K562 (cell line): ENCODE measurements at regions not wholly inside any gene's neighbourhood (a gene's known extent, or its start where the extent isn't known, plus 50 kb on each side); places are given as distances from the start of the nearest gene placed in this dataset.

Experiments used
- ATAC-seq: fragments of 200-7000 bp; cut with Tn5 transposase; 3 replicates; pipeline ENCODE4 v1.9.1; 2020; ENCODE audit warnings: moderate library complexity
- BruUV-seq: library from RNA; stranded (reverse); fragments of 400-500 nt; replicated peaks from 2 replicates; lab custom pipeline; 2021; lab: Mats Ljungman, UMichigan
- CTCF ChIA-PET: fragments of 300-600 bp; formaldehyde crosslinking; extraction: SDS; loops from one replicate; lab custom pipeline; 2021; ENCODE audit warnings: low intra/inter-chr PET ratio; lab: Yijun Ruan, JAX
- POLR2A ChIA-PET: fragments of 300-600, 350-650 bp; sonication (Branson Sonifier 250); formaldehyde crosslinking; extraction: SDS; loops from one replicate; lab custom pipeline; 2021; ENCODE audit warnings: antibody characterized with exemption, inconsistent platforms; lab: Yijun Ruan, JAX
- DNase-seq, 4 experiments: peaks; one replicate each; pipeline versions ENCODE4 v3.0.0 to v3.0.0-alpha.2; 2011 to 2018; ENCODE audit warnings: low spot score in 3 of 4, mixed read lengths in 3 of 4; ENCODE audit errors: extremely low read depth in 1 of 4
- FAIRE-seq: peaks from 2 replicates; lab custom pipeline; 2011; peaks lifted over from hg19 to GRCh38; lab: Jason Lieb, UNC
- H2AFZ ChIP-seq: 2 replicates; pipeline ENCODE4 v1.6.0; 2011; ENCODE audit warnings: low read depth, low read length, control low read depth, inconsistent platforms
- H3K27ac ChIP-seq: fragments of 200-600 bp; 3 replicates; pipeline ENCODE4 v1.8.0; 2011; ENCODE audit warnings: low read depth, mild to moderate bottlenecking, control low read depth, inconsistent platforms, low read length, moderate library complexity, mixed read lengths; ENCODE audit errors: extremely low read depth
- H3K27me3 ChIP-seq, 2 experiments: fragments of 300-600 bp in 1 of 2; 2 replicates in 1 of 2; 3 replicates in 1 of 2; pipeline versions ENCODE4 v1.6.0 to v1.8.0; 2011; ENCODE audit warnings: inconsistent platforms in 2 of 2, low read length in 2 of 2, mild to moderate bottlenecking in 1 of 2, mixed read lengths in 1 of 2, moderate library complexity in 1 of 2; ENCODE audit not compliant: control insufficient read depth in 2 of 2, insufficient read depth in 2 of 2
- H3K36me3 ChIP-seq: fragments of 300-600 bp; 3 replicates; pipeline ENCODE4 v1.8.0; 2011; ENCODE audit warnings: mild to moderate bottlenecking, low read length, inconsistent platforms; ENCODE audit not compliant: control insufficient read depth, insufficient read depth
- H3K4me1 ChIP-seq, 2 experiments: fragments of 200-600 bp in 1 of 2; replicated peaks in 1 of 2; 2 replicates in 1 of 2; 3 replicates in 1 of 2; pipeline versions ENCODE4 v1.5.1 to v1.8.0; 2011; ENCODE audit warnings: inconsistent platforms in 2 of 2, low read length in 2 of 2, mild to moderate bottlenecking in 1 of 2, mixed read lengths in 1 of 2, moderate library complexity in 1 of 2; ENCODE audit not compliant: control insufficient read depth in 2 of 2, insufficient read depth in 2 of 2
- H3K4me2 ChIP-seq: 2 replicates; pipeline ENCODE4 v1.6.1; 2011; ENCODE audit warnings: low read length, control low read depth, inconsistent platforms, mixed read lengths; ENCODE audit not compliant: insufficient read depth
- H3K4me3 ChIP-seq: fragments of 200-600 bp; sonication (generic), shearing (Covaris generic); 2 replicates; pipeline ENCODE4 v1.5.1; 2016; ENCODE audit warnings: control low read depth, inconsistent platforms
- H3K79me2 ChIP-seq: fragments of 200-600 bp; 3 replicates; pipeline ENCODE4 v1.8.0; 2011; ENCODE audit warnings: low read length, inconsistent platforms; ENCODE audit not compliant: control insufficient read depth, insufficient read depth
- H3K9ac ChIP-seq, 2 experiments: 2 replicates each; pipeline versions ENCODE4 v1.6.0 to v1.6.1; 2011; ENCODE audit warnings: low read depth in 2 of 2, low read length in 2 of 2, control low read depth in 1 of 2, inconsistent platforms in 1 of 2, mild to moderate bottlenecking in 1 of 2, mixed read lengths in 1 of 2; ENCODE audit not compliant: insufficient read depth in 1 of 2
- H3K9me1 ChIP-seq: one replicate; pipeline ENCODE4 v1.6.0; 2011; ENCODE audit warnings: inconsistent platforms, mild to moderate bottlenecking, low read length, moderate library complexity; ENCODE audit not compliant: control insufficient read depth, insufficient read depth
- H3K9me3 ChIP-seq: replicated peaks from 2 replicates; pipeline ENCODE4 v1.5.1; 2011; ENCODE audit warnings: low read depth, low read length, inconsistent platforms; ENCODE audit not compliant: control insufficient read depth, insufficient read depth
- H4K20me1 ChIP-seq: replicated peaks from 2 replicates; pipeline ENCODE4 v1.6.1; 2011; ENCODE audit warnings: low read length, inconsistent platforms, mixed read lengths; ENCODE audit not compliant: control insufficient read depth, insufficient read depth
- JUNB ChIP-seq: fragments of 450-650 bp; formaldehyde crosslinking; conservative IDR thresholded peaks from 2 replicates; pipeline ENCODE4 v1.4.0; 2020; ENCODE audit warnings: mild to moderate bottlenecking
- KAT2B ChIP-seq: IDR thresholded peaks from one replicate; pipeline ENCODE4 v1.6.1; 2012; ENCODE audit warnings: low read depth, mild to moderate bottlenecking, control low read depth, inconsistent platforms, low read length, moderate library complexity
- MTA1 ChIP-seq: fragments of 450-650 bp; IDR thresholded peaks from 2 replicates; pipeline ENCODE4 v1.6.1; 2017; ENCODE audit warnings: borderline replicate concordance
- SIN3B ChIP-seq: fragments of 450-650 bp; IDR thresholded peaks from 2 replicates; pipeline ENCODE4 v1.6.1; 2017; ENCODE audit warnings: low read depth, mild to moderate bottlenecking, moderate library complexity
- ZNF79 ChIP-seq: fragments of 250-450 bp; sonication (Bioruptor Pico); IDR thresholded peaks from 2 replicates; pipeline ENCODE4 v1.4.0; 2020; ENCODE audit warnings: low read depth, mild to moderate bottlenecking, moderate library complexity
- WGBS: fragments of 100-300 bp; shearing (Covaris generic); methylation state at CpG from one replicate; pipeline ENCODE4 v1.1.6; 2016; ENCODE audit warnings: low coverage, mixed read lengths; ENCODE audit not compliant: insufficient coverage; ENCODE audit errors: missing lambda C conversion rate; 5-methylcytosine and 5-hydroxymethylcytosine counted together
- in situ Hi-C: fragments of 300-500 bp; cut with MboI; formaldehyde crosslinking; loops from 4 replicates; pipeline ENCODE4 v1.15.0; 2018; ENCODE audit warnings: inconsistent platforms, mixed read lengths
- intact Hi-C: fragments of 100-400 bp; cut with micrococcal nuclease; formaldehyde crosslinking; loops from 2 replicates; pipeline ENCODE4 v1.14.2; 2022
- TF ChIP-seq, protein P1 (sequence below), 2 experiments: fragments of 450-650 bp in 1 of 2; sonication (generic) in 1 of 2; formaldehyde crosslinking in 1 of 2; IDR thresholded peaks; 2 replicates each; pipeline versions ENCODE4 v1.7.1 to v1.9.0; 2016 to 2022; ENCODE audit warnings: inconsistent platforms in 1 of 2, mild to moderate bottlenecking in 1 of 2, missing genetic modification reagents in 1 of 2
- TF ChIP-seq, protein P2 (sequence below): IDR thresholded peaks from 2 replicates; pipeline ENCODE4 v1.6.1; 2016; ENCODE audit warnings: missing genetic modification characterization, missing compliant biosample characterization
- TF ChIP-seq, protein P3 (sequence below), 2 experiments: fragments of 250-450 bp in 1 of 2; fragments of 450-650 bp in 1 of 2; sonication (Bioruptor Pico) in 1 of 2; IDR thresholded peaks; 2 replicates each; pipeline versions ENCODE4 v1.6.1 to v1.8.0; 2016 to 2021; ENCODE audit warnings: mild to moderate bottlenecking in 2 of 2, moderate library complexity in 2 of 2, missing compliant biosample characterization in 1 of 2, missing genetic modification characterization in 1 of 2
- TF ChIP-seq, protein P4 (sequence below): fragments of 250-450 bp; sonication (Bioruptor Pico); IDR thresholded peaks from 2 replicates; pipeline ENCODE4 v1.8.0; 2022; ENCODE audit warnings: inconsistent platforms

DNA sequence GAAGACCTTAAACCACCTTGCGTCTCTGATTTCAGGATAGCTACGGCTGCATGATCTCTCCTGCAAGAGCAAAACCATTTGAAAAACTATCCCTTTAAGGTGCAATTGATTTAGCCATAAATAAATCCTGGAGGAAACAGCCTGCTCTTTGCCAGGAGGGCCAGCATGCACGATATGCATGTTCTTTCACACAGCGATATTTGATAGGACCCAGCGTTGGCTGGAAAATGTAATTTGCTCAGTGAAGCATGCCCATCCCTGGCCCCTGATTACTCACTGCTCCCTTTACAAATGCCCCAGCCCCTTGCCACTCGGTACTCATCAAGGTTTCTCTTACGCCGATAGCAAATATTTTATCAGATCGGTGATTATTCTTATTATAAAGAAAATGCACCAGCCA, 315.4 kb downstream of the CDH2 start:
- H3K9ac ChIP-seq = no peak overlapping the region
- no peak overlapping the region for H3K27ac ChIP-seq
- no peaks in the 10 kb centered on the region for H3K4me1 ChIP-seq
- ChIA-PET CTCF (no interaction called here), POLR2A (no interaction called here)
- H3K36me3 ChIP-seq = no peaks in the 10 kb centered on the region
- intact Hi-C loops (no loop called here), in situ Hi-C loops (no loop called here)
- FAIRE-seq (no peak), ATAC-seq (no peak), DNase-seq (no peak)
- H3K79me2 ChIP-seq = no peaks in the 10 kb centered on the region
- H4K20me1 ChIP-seq = no peaks in the 10 kb centered on the region
- no peak overlapping the region for H3K4me3 ChIP-seq
- WGBS = 1% methylated on average over 9 of the region's 9 CpGs
- H3K9me1 ChIP-seq = no peaks in the 10 kb centered on the region
- H3K9me3 ChIP-seq = no peaks in the 10 kb centered on the region
- no TSS peak for BruUV-seq
- no peak overlapping the region for H3K4me2 ChIP-seq
- H3K27me3 ChIP-seq = no peaks in the 10 kb centered on the region
- no peak overlapping the region for H2AFZ ChIP-seq
- no peak for TF ChIP-seq SIN3B
- TF ChIP-seq JUNB (CRISPR knock-in tag) = no peak
- TF ChIP-seq KAT2B = no peak
- TF ChIP-seq, protein P1, sequence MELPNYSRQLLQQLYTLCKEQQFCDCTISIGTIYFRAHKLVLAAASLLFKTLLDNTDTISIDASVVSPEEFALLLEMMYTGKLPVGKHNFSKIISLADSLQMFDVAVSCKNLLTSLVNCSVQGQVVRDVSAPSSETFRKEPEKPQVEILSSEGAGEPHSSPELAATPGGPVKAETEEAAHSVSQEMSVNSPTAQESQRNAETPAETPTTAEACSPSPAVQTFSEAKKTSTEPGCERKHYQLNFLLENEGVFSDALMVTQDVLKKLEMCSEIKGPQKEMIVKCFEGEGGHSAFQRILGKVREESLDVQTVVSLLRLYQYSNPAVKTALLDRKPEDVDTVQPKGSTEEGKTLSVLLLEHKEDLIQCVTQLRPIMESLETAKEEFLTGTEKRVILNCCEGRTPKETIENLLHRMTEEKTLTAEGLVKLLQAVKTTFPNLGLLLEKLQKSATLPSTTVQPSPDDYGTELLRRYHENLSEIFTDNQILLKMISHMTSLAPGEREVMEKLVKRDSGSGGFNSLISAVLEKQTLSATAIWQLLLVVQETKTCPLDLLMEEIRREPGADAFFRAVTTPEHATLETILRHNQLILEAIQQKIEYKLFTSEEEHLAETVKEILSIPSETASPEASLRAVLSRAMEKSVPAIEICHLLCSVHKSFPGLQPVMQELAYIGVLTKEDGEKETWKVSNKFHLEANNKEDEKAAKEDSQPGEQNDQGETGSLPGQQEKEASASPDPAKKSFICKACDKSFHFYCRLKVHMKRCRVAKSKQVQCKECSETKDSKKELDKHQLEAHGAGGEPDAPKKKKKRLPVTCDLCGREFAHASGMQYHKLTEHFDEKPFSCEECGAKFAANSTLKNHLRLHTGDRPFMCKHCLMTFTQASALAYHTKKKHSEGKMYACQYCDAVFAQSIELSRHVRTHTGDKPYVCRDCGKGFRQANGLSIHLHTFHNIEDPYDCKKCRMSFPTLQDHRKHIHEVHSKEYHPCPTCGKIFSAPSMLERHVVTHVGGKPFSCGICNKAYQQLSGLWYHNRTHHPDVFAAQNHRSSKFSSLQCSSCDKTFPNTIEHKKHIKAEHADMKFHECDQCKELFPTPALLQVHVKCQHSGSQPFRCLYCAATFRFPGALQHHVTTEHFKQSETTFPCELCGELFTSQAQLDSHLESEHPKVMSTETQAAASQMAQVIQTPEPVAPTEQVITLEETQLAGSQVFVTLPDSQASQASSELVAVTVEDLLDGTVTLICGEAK (IDR thresholded peaks at IDR 0.05) = no peak
- TF ChIP-seq, protein P1 (CRISPR knock-in tag; IDR thresholded peaks at IDR 0.05) = no peak
- TF ChIP-seq ZNF79 (CRISPR knock-in tag) = no peak
- no peak for TF ChIP-seq MTA1
- TF ChIP-seq, protein P2, sequence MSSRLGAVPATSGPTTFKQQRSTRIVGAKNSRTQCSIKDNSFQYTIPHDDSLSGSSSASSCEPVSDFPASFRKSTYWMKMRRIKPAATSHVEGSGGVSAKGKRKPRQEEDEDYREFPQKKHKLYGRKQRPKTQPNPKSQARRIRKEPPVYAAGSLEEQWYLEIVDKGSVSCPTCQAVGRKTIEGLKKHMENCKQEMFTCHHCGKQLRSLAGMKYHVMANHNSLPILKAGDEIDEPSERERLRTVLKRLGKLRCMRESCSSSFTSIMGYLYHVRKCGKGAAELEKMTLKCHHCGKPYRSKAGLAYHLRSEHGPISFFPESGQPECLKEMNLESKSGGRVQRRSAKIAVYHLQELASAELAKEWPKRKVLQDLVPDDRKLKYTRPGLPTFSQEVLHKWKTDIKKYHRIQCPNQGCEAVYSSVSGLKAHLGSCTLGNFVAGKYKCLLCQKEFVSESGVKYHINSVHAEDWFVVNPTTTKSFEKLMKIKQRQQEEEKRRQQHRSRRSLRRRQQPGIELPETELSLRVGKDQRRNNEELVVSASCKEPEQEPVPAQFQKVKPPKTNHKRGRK = no peak
- TF ChIP-seq, protein P3, sequence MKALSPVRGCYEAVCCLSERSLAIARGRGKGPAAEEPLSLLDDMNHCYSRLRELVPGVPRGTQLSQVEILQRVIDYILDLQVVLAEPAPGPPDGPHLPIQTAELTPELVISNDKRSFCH (CRISPR knock-in tag; IDR thresholded peaks at IDR 0.05) = no peak
- TF ChIP-seq, protein P3 (tag; IDR thresholded peaks at IDR 0.05) = no peak
- TF ChIP-seq, protein P4, sequence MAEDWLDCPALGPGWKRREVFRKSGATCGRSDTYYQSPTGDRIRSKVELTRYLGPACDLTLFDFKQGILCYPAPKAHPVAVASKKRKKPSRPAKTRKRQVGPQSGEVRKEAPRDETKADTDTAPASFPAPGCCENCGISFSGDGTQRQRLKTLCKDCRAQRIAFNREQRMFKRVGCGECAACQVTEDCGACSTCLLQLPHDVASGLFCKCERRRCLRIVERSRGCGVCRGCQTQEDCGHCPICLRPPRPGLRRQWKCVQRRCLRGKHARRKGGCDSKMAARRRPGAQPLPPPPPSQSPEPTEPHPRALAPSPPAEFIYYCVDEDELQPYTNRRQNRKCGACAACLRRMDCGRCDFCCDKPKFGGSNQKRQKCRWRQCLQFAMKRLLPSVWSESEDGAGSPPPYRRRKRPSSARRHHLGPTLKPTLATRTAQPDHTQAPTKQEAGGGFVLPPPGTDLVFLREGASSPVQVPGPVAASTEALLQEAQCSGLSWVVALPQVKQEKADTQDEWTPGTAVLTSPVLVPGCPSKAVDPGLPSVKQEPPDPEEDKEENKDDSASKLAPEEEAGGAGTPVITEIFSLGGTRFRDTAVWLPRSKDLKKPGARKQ (CRISPR knock-in tag) = no peak
